Hindlimb muscle (tissue), 1 donor: ENCODE measurements at regions not wholly inside any gene's neighbourhood (a gene's known extent, or its start where the extent isn't known, plus 50 kb on each side); places are given as distances from the start of the nearest gene placed in this dataset.

Experiments used
- DNase-seq: peaks from one replicate; pipeline ENCODE4 v3.0.0-alpha.2; 2013

DNA sequence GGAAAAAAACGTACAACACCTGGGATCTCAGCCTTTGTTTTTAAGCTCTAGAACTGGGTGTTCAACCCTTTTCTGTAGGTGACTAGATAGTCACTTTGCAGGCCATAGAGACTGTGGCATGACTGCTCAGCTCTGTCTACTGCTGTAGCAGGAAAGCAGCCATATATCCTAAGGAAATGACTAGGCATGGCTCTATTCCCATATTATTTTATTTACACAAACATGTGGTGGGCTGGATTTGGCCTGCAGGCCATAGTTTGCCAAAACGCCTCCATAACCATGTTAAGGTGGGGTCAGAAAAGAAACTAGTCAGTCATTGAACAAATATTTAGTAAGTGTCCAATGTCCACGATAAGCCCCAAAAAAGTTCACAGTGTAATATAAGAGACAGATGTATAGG lies 452.5 kb downstream of the MCTP2 start:
- no peak for DNase-seq

DNA sequence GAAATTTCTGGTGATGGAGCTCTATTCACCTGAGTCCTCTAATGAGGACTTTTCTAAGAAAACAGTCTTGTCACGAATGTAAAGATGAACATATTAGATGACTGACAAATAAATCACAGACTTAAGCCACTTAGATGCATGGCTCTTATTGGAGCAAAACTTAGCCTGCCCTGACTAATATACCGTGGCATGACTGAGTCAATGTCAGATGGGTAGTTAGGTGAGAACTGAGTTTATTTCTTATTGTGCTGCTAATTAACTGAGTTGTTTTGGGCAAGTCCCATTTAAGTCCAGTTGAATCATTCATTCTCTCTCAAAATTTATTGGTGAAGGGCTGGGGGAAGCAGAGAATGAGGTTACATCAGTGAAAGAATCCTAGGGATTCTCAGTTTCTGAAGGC lies 459.8 kb downstream of the MCTP2 start:
- no peak for DNase-seq

DNA sequence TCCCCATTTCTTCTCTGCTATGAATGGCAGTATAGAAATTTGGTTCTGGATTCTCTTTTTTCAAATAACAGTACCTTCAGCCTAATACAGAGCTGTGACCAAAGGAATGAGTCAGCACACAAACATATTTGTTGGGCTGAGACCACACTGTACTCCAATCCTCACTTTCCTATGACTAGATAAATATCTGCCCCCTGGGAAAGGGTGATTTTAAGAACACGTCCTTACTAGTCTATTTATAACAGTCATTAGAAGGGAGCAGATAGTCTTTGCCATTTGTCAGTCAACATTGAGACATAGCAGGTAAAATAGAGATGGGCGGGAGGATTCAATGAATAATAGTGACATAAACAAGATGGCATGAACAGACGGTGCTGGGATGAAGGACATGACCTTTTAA lies 461.3 kb downstream of the MCTP2 start:
- no peak for DNase-seq

DNA sequence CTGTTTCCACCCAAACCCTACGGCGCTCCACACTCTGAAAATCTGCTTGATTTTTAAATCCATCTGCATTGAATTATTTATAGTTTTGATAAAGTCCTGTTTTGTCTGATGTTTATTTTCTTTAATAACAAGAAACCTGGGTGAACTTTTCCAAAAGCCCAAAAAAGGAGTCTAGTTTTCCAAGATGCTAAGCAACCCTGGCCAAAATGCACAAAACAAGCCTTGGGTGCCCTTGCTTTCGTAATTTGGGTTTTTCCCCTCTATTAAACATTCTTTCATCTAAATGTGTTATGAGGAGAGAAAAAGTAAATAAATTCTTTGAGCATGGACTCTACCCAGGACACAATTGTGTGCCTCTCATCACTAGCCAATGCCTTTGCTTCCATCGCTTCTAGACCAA lies 468.9 kb downstream of the MCTP2 start:
- DNase-seq = no peak

DNA sequence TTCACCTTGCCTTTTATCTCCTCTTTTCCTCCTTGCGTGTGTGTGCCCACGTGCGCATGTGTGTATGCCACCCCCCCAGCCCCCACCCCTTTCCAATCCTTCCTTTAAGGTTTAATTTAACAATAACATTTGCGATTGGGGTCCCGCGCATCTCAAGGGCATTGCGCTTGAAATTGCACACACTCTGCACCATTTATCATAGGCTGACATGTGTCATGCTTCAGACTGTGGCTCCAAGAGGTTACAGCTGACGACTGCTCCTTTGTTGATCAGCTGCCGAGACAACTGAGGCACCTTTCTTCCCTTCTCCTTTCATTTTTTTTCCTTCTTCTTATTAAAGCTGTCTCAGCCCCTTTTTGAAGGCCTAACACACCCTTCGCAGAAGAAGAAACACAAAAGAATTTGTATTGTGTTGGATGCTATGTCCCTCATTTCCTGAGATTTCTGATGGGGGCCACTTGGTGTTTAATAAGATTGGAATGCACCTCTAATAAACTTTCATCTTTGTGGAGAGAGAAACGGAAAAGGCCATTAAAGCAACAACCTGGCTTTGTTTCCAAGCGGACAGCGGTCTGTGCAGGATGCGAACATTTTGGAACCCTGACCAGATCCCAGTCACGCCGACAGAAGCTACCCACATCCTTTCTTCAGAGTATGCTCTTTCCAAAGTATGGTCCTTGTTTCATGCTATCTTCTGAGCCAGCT lies 470.1 kb downstream of the MCTP2 start:
- no peak for DNase-seq

DNA sequence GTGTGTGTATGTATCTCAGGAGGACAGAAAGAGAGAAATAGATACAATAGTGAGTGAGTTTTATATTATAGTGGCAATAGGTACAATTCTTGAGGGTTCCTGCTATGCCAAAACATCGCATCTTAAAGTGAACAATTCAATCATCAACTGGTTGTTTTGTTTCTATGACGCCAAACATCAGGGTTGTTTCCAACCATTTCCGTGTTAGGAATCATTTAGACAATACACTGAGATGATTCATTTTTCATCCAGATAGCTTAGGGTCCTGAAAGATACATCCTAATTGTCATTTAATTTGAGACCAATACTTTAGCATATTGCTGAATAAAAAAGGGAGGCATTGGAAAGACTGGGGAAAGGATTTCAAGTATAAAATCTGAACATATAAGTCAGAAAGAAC lies 472.2 kb downstream of the MCTP2 start:
- no peak for DNase-seq

DNA sequence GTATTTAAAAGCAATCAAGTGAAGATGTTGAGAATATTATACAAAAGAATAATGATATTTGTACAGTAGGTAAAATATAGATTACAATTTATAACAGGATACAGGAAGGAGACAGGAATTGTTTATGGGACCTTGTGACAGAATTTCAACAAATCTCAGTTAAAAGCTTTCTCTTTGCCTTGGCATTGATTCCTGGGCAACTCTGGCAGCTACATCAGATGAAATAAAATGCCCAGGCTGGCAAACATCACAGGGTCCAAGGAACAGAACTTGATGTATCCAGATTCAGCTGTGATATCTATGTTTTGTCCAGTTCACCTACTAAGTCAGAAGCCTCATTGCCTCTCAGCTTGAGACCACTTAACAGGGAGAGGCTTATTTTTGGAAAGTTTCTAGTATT lies 473.1 kb downstream of the MCTP2 start:
- DNase-seq = no peak

DNA sequence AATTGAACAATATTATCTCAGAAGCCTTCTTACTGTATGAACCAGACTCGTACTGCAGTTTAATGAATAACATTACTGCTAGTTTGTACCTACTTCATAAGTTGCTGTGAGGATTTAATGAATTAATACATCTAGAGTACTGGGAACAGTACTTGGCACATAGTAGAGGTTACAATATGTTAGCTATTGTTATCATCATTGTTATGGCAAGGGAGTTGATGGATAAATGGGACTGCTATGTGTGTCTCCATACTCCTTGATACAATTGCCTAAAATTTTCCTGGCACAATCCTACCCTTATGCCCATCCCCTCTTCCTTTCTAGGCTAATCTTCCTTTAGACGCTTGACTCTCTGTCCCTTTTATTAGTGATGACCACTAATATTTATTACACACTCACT lies 473.6 kb downstream of the MCTP2 start:
- no peak for DNase-seq

DNA sequence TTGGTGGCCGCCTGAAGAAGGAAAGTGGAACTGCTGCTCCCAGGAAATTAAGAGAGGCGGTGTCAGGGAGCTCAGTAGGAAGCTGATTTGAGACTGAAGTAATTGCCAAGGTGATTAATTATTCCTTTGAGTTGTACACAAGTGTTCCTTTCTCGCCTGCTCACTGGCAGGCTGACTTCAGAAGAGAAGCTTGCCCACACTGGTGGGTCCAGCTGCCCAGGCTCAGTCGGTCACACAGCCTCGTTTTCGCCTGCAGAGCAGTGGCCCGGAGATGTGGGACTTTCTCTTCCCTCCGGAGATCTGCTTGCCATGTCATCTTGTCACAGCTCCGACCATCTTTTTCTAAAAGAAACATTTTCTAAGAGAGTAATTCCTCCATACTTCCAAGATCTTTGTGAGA lies 478.0 kb downstream of the MCTP2 start:
- no peak for DNase-seq

DNA sequence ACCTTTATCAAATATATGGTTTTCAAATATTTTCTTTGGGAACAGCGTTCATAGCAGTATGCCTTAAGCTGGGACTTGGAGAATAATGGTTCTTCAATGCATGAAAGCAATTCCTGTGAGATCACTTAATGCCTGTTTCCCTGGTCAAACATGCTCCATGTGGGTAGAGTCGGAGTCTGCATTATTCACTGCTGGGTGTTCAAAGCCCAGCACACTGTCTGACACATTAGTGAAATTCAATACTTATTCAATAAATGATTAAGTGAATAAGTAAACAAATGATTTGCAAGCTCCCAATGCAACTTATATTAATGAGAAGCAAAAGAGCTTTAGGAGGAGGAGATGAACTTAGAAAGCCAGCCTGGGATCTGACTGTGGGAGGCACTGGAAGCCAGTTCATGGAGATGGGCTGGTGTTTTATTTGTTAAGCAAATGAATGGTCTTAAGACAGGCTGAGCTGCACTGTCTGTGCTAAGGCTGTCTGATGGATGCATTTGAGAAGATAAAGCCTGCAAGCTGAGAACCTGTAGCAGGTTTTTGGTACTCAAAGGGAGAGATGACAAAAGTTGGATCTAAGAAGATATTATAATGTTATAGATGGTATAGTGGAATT lies 490.8 kb downstream of the MCTP2 start:
- no peak for DNase-seq

DNA sequence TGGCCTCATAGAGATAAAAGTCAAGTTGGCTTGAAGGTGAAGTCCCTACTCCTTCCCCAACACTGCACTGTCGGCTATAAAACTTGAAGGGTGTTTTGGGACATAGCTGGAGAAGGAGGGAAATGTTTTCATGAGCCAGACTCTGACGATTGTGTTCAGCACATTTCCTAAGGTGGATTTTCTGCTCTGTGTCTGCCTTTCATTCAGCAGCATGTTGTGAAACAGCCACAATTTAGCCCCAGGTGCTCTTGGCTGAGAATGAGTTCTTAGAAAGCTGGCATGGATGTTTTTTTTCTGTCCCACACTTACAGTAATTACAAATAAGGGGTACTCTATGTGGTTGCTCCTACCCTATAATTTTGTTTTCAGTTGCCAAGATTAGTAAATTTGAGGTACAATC lies 492.4 kb downstream of the MCTP2 start:
- no peak for DNase-seq

DNA sequence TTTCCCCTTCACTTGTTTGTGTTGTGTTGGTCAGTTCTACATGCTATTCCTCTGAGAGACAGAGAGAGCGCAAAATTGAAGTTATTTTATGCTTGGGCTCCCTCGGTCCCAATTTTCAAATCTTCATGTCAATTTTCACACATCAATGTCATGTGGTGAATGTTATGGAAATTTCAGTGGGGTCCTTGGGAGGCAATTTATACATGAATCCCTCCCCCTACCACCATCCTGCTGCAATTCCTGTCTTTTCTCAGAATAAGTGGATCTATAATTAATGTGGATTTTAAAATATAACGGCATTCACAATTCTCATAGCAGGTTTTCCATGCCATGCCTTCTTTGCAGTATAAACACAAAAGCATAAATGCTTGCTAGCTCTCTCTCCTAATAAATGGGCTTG lies 499.9 kb downstream of the MCTP2 start:
- no peak for DNase-seq

DNA sequence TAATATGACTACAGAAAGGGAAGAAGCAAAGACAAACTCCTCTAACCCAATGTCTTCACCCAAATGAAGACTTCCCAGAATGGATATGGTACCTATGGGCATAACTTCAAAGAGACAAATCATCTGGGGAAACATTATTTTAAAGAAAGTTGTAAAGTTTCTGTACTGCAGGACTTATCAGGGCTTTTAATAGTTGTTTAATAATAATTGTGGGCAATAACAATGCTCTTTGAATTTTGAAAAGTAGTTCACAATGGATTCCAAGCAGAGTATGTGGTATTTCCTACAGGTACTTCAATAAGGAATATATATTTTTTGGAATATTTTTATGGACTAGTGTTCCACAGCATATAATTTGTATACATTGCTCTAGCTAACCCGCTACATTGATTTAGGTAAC lies 503.1 kb downstream of the MCTP2 start:
- no peak for DNase-seq

DNA sequence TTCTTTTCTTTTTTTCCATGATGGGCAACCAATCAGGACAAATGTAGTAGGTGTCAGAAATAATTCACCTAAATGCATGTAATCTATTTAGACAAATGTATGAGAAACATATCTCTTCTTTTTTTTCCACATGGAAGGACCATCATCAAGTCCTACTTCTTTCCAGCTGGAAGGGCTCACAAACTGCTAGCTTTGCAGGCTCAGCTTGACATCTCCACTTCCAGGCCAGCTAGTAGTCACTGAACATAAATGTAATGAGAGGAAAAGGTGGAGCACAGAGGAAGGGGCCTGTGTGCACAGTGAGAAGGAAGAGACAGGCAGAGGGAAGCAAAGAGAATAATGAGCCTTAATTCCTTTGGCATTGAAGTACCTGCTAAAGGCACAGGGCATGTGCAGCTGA lies 504.9 kb downstream of the MCTP2 start:
- no peak for DNase-seq

DNA sequence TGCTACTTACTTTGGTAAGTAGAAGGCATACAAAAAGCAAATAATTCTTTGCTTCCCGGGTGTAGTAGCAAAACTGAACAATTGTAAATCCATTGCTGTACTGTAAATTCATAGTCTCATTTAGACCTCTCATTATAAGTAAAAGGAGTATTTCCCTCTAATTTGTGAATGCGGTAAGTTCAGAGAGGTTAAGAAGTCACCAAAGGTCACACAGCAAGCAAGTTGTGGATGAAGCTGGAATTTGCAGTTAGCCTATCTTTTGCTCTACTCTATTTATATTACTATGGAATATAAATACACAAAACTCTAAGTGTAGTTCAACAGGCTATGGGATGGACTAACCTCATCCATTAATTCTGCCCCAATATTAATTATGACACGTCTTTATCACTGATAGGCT lies 508.3 kb downstream of the MCTP2 start:
- DNase-seq = no peak

DNA sequence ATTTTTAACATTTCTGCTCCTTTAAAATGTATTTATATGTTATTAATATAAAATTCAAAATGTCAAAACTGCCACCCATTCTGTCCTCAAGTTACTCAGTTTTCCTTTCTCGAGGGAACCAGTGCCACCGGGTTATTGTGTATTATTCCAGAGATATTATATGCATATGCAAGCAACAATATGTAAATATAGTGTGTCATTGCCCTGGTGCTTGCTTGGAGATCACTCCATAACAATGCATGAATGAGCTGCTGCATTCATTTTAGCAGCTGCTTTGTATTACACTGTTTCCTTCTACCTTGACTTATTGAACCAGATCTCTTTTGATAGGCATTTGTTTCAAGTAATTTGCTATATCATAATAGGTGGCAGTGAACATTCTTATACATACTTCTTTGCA lies 509.1 kb downstream of the MCTP2 start:
- DNase-seq = no peak

DNA sequence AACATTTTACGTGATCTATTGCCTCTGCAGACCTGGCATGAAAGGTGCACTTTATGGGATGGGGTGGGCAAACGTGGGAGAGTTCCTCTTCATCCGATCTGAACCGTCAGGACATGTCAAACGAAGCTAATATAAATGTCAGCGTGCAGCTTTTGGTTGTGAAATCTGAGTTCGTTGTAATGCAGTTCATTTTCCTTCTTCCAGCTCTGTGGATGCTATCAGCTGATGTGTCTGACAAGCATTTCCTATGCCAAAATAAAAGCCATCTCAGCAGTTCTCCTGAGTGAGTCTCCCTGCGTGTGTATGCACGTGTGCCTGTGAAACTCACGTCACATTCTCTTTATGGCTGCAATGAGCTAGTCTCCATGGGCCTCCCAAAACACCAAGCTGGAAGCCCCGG lies 512.3 kb downstream of the MCTP2 start:
- DNase-seq = no peak

DNA sequence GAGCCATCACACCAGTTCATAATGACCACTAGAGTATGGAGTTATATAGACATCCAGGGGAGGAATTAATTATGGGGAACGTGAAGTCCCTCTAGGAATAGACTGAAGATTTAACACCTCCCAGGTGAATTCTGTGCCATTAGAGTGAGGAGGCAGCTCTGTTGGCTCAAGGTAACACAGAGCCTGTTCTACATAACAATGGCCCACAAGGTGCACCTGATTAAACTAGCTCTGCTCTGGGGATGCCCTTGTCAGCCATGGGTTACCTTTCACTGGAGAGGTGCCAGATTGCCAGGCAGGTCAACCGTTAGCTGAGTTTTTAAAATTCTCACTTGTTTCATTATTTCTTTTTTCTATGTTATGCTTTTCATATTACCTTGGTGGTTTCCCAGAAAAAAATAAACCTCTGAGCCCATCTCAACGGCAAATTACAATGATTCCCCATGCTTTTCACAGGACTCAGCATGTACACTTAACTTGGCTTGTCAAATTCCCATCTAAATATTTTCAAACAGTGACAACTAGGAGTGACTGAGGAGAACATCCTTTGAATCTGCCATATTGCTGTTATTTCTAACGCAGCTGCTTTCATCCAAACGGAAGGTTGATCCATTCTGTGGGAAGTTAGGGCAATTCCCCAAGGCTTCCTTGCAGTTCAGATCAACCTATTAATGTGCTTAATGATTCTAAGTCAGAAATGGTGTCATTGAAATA lies 512.9 kb downstream of the MCTP2 start:
- DNase-seq = no peak

DNA sequence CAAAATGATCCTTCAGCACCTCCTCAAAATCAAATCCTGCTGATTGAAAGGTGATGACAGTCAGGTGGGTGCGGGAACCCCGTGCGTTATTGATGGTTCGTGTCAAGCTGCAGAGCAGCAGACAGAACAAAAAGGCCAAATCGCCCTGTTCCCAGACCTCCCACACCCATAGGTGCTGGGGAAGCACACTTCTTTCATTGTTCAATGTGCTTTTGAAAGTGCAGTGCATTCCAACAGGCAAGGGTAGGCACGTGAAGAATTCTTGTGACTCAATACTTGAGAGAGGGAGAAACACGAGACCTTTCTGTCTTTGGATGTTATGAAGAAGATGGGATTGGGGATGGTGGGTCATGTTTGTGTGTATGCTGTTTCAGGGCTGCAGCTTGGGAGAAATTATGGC lies 514.0 kb downstream of the MCTP2 start:
- DNase-seq = no peak

DNA sequence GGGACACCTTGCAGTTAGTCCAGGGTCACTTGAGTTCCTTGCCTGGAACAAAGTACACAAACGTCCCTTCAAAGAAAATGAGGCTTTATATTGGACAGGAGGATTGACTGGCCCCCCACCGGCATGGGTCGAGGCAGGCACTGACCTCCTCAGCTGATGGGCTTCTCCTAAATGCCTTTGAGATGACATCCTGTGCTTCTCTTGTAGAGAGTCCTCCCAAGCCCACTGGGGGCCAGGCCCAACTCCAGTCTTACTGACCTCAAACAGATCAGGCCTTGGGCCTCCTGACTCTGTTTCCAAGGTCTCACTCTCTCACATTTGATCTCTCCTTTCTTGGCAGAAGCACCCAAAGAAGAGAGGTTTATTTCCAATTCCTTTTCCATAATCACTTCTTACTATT lies 516.1 kb downstream of the MCTP2 start:
- no peak for DNase-seq

DNA sequence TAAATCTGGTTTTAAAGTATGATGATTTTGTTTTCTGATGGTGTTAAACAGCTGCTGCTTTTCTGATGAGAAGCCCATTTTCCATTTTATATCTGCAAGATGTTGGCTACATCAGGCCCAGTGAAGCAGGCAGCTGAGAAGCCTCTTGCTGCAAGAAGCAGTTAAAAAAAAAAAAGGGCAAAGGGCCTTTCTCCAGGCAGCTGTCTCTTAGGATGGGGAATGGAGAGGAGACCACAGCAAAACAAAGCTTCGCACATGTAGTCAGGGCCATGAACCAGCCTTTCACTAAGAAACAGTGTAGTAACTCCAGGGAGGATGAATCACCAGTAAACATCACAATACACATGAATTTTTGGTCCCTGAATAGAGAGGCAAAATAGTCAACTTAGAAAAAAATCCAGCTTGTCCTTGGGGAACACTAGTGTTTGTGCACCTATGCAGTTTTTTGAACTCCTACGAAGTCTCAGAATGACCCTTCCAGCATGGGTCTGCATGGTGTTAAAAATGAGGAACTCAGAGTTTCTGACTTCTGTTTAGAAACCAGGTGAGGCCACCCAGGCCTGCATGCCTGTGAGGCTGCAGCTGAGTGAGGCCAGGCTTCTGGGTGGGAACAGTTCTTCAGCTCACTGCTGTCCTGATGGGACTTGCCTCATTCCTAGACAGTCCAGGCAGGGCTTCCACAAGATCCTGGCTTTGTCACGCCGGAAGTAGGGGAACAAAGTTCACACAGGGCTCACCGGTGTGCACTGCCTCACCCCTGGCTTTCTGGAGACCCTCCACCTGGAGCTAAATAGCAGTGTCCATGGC lies 518.7 kb downstream of the MCTP2 start:
- DNase-seq = peak; percentile 34

DNA sequence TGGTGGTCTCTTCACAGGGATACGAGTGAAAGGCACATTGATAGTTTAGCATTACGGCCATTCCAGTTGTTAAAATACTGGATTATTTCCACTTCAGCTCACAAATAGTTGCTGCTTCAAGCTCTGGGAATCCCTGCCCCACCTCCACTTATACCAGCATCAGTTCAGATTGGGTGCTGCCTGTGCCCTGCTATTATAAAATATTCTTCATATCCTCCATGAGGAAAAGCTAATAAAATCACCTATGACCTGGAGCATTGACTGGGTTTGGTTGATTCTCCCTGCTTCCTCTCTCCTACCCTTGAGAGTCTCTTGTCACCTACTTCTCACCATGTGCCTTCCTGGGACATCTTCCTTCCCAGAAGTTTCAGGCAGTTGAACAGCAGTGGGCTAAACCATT lies 529.0 kb downstream of the MCTP2 start:
- no peak for DNase-seq

DNA sequence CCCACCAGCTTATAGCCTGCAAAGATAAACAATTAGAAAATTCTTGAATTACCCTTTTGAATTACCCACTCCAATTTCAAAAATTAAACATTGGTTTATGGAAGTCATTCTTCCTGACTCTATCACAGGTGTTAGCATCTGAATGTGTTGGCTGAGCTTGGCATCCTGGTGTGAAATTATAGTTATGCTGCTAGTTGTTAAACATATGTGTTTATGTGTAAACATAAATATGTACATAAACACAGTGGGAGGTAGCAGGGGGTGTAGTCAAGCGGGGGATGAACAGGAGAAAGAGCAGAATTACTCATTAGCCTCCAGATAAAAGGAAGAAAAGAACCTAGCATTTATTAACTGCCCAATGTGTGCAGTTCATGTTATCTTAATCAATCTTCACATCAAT lies 530.2 kb downstream of the MCTP2 start:
- no peak for DNase-seq
